Neutrophil (primary cell): ENCODE measurements at regions not wholly inside any gene's neighbourhood (a gene's known extent, or its start where the extent isn't known, plus 50 kb on each side); places are given as distances from the start of the nearest gene placed in this dataset.

ENCODE experiments used
- H3K27ac ChIP-seq: fragments of 200-600 bp; sonication (generic); 2 replicates; pipeline ENCODE4 v1.5.1; 2016; ENCODE audit warnings: mild to moderate bottlenecking, moderate library complexity
- H3K27me3 ChIP-seq: fragments of 200-600 bp; sonication (generic); 2 replicates; pipeline ENCODE4 v1.6.0; 2016; ENCODE audit warnings: mild to moderate bottlenecking
- H3K36me3 ChIP-seq: fragments of 200-600 bp; sonication (generic); 2 replicates; pipeline ENCODE4 v1.5.1; 2017
- H3K4me1 ChIP-seq, 2 experiments: fragments of 200-600 bp in 1 of 2; sonication (generic) in 1 of 2; 1 replicate in 1 of 2; 2 replicates in 1 of 2; pipeline versions ENCODE4 v1.5.1 to v1.6.1; 2013 to 2016; ENCODE audit warnings: low read depth in 1 of 2, low read length in 1 of 2, mild to moderate bottlenecking in 1 of 2, moderate library complexity in 1 of 2; ENCODE audit not compliant: control insufficient read depth in 1 of 2, insufficient read depth in 1 of 2
- H3K4me3 ChIP-seq, 2 experiments: fragments of 200-600 bp in 1 of 2; sonication (generic) in 1 of 2; 1 replicate in 1 of 2; 2 replicates in 1 of 2; pipeline ENCODE4 v1.5.1; 2013 to 2016; ENCODE audit warnings: low read depth in 1 of 2, low read length in 1 of 2, mild to moderate bottlenecking in 1 of 2, moderate library complexity in 1 of 2
- H3K9me3 ChIP-seq: fragments of 200-600 bp; sonication (generic); 2 replicates; pipeline ENCODE4 v1.5.1; 2016
- TF ChIP-seq, protein P1 (sequence below): fragments of 200-600 bp; sonication (generic); IDR thresholded peaks from 2 replicates; pipeline ENCODE4 v1.5.1; 2016; ENCODE audit warnings: antibody characterized with exemption

GRCh38 chr18:40866968-40867367, 1088.1 kb upstream of the PIK3C3 start:
- TF ChIP-seq, protein P1, sequence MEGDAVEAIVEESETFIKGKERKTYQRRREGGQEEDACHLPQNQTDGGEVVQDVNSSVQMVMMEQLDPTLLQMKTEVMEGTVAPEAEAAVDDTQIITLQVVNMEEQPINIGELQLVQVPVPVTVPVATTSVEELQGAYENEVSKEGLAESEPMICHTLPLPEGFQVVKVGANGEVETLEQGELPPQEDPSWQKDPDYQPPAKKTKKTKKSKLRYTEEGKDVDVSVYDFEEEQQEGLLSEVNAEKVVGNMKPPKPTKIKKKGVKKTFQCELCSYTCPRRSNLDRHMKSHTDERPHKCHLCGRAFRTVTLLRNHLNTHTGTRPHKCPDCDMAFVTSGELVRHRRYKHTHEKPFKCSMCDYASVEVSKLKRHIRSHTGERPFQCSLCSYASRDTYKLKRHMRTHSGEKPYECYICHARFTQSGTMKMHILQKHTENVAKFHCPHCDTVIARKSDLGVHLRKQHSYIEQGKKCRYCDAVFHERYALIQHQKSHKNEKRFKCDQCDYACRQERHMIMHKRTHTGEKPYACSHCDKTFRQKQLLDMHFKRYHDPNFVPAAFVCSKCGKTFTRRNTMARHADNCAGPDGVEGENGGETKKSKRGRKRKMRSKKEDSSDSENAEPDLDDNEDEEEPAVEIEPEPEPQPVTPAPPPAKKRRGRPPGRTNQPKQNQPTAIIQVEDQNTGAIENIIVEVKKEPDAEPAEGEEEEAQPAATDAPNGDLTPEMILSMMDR = no peak
- H3K4me1 ChIP-seq = no peaks in the 10 kb centered on the region
- H3K27me3 ChIP-seq = no peaks in the 10 kb centered on the region
- no peak overlapping the region for H3K4me3 ChIP-seq
- H3K9me3 ChIP-seq = no peaks in the 10 kb centered on the region
- no peak overlapping the region for H3K27ac ChIP-seq
- H3K36me3 ChIP-seq = no peaks in the 10 kb centered on the region

DNA sequence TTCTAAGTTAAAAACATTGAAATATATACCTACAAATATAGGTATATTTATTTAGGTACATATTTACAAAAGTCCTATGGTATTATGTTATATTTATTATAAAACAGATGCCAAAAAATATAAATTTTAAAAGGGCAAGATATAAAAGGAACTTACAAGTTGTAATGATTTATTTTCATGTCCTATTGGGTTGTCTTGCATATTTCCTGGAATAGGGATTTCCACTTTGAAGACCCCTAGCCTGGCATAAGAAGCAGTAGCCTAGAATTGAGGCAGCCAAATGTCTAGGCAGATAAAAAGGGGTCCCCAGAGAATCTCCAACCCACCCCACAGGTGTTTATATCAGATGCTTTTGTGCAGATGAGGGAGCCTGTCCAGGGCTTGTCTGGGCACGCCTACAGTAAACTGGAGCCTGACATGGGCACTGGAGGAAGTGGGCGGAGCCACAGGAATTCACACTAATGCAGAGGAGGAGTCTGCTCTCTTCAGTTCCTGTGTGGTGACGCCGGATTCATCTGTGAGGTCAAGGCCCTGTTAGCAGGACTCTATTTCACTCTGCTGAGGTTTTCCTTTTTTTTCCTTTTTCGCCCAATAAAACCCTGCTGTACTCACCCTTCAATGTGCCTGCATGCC, 1088.9 kb upstream of the PIK3C3 start:
- H3K27me3 ChIP-seq = no peaks in the 10 kb centered on the region
- no peaks in the 10 kb centered on the region for H3K9me3 ChIP-seq
- H3K4me1 ChIP-seq = no peaks in the 10 kb centered on the region
- H3K27ac ChIP-seq = no peak overlapping the region
- H3K36me3 ChIP-seq = no peaks in the 10 kb centered on the region
- H3K4me3 ChIP-seq = no peak overlapping the region
- TF ChIP-seq, protein P1 = no peak

DNA sequence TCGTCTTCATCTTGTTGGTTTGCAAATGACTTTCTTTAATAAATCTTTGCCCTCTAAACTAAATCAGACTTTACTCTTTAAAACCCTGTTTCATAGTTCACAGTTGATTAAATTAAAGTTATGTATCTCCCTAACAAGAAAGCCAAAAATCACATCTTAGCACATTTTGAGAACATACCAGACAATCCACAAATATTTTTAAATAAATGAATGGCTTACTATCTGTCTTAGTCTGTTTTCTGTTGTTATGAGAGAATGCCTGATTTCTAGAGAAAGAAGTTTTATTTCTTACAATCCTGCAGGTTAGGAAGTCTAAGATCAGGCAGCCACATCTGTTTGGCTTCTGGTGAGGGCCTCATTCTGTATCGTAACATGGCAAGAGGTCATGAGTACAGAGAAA, 1090.2 kb upstream of the PIK3C3 start:
- no peaks in the 10 kb centered on the region for H3K27me3 ChIP-seq
- H3K4me3 ChIP-seq = no peak overlapping the region
- TF ChIP-seq, protein P1 = no peak
- no peak overlapping the region for H3K27ac ChIP-seq
- no peaks in the 10 kb centered on the region for H3K36me3 ChIP-seq
- no peaks in the 10 kb centered on the region for H3K9me3 ChIP-seq
- no peaks in the 10 kb centered on the region for H3K4me1 ChIP-seq

GRCh38 chr18:40863801-40864200, 1091.2 kb upstream of the PIK3C3 start:
- Histone ChIP-seq H3K4me1 (no peaks in the 10 kb centered on the region), H3K27me3 (no peaks in the 10 kb centered on the region), H3K27ac (no peak overlapping the region), H3K36me3 (no peaks in the 10 kb centered on the region), H3K4me3 (no peak overlapping the region), H3K9me3 (no peaks in the 10 kb centered on the region)
- TF ChIP-seq, protein P1 = no peak

- no peaks in the 10 kb centered on the region for H3K27me3 ChIP-seq
- H3K9me3 ChIP-seq = no peaks in the 10 kb centered on the region
- TF ChIP-seq, protein P1 = no peak
- H3K4me1 ChIP-seq = no peaks in the 10 kb centered on the region
- H3K27ac ChIP-seq = no peak overlapping the region
- no peaks in the 10 kb centered on the region for H3K36me3 ChIP-seq
- no peak overlapping the region for H3K4me3 ChIP-seq
Measured at GRCh38 chr18:40860189-40860588, 1094.8 kb upstream of the PIK3C3 start.

GRCh38 chr18:40855661-40856060, 1099.4 kb upstream of the PIK3C3 start:
- Histone ChIP-seq H3K36me3 (no peaks in the 10 kb centered on the region), H3K9me3 (no peaks in the 10 kb centered on the region), H3K4me3 (no peak overlapping the region), H3K27me3 (no peaks in the 10 kb centered on the region), H3K27ac (no peak overlapping the region), H3K4me1 (no peaks in the 10 kb centered on the region)
- TF ChIP-seq, protein P1 = no peak
